ENCODE measurements at regions not wholly inside any gene's neighbourhood (a gene's known extent, or its start where the extent isn't known, plus 50 kb on each side); places are given as distances from the start of the nearest gene placed in this dataset.

DNA sequence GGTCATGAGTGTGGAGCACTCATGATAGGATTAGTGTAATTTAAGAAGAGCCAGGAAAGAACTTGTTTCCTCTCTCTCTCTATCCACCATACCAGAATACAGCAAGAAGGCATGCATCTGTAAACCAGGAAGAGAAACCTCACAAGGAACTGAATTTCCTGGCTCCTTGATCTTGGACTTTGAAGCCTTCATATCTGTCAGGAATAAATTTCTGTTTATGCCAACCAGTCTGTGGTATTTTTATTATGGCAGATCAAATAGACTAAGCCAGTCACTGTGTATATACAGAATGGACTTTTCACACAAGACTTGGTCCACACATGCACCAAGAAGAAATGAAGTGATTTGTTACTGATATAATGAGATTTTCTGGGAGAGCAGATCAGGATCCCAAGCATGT is 930.1 kb upstream of the TMEFF2 start:
- no peak overlapping the region for H3K18ac ChIP-seq (ENCODE audit: extremely low read depth, low read length)
- no peaks in the 10 kb centered on the region for H3K9me3 ChIP-seq (ENCODE audit: insufficient read depth in 2 of 2, low read depth in 1 of 2, low read length in 1 of 2)
- H2BK20ac ChIP-seq (ENCODE audit: low read length), result no peak overlapping the region
- H3K4me3 ChIP-seq (ENCODE audit: extremely low read depth in 1 of 4, insufficient read depth in 2 of 4, low read depth in 3 of 4, low read length in 4 of 4), result no peak overlapping the region
- no peak overlapping the region for H4K8ac ChIP-seq (ENCODE audit: extremely low read depth, insufficient read depth, low read length)
- H2BK120ac ChIP-seq (replicated peaks; ENCODE audit: low read depth, low read length), result no peak overlapping the region
- no peaks in the 10 kb centered on the region for H3K36me3 ChIP-seq (ENCODE audit: control insufficient read depth in 2 of 4, insufficient read depth in 4 of 4, low read length in 3 of 4)
- no peak overlapping the region for H4K91ac ChIP-seq (replicated peaks; ENCODE audit: insufficient read length, low read length)
- POLR2A ChIA-PET (ENCODE audit: partially characterized antibody), result no interaction called here
- H2AFZ ChIP-seq (ENCODE audit: low read length), result no peak overlapping the region
- H3K56ac ChIP-seq (replicated peaks; ENCODE audit: insufficient read length, low read depth, low read length), result no peak overlapping the region
- H4K5ac ChIP-seq (ENCODE audit: insufficient read length, low read depth, low read length), result no peak overlapping the region
- no peak overlapping the region for H2BK12ac ChIP-seq (ENCODE audit: low read depth, low read length)
- no peaks in the 10 kb centered on the region for H3K4me1 ChIP-seq (replicated peaks in 1 of 4; ENCODE audit: control insufficient read depth in 3 of 4, insufficient read depth in 4 of 4, low read length in 3 of 4)
- FAIRE-seq (no peak), DNase-seq (ENCODE audit: low read depth in 1 of 2, low spot score in 2 of 2) (no peak)
- H3K27me3 ChIP-seq (replicated peaks in 1 of 4; ENCODE audit: control insufficient read depth in 3 of 4, extremely low read depth in 1 of 4, insufficient read depth in 3 of 4, low read length in 3 of 4), result no peaks in the 10 kb centered on the region
- H2BK15ac ChIP-seq (ENCODE audit: low read length), result no peak overlapping the region
- no peak overlapping the region for H3K14ac ChIP-seq (ENCODE audit: insufficient read length)
- H2AK5ac ChIP-seq (ENCODE audit: low read depth, low read length), result no peak overlapping the region
- no peak overlapping the region for H3K4me2 ChIP-seq (ENCODE audit: insufficient read depth in 1 of 2, low read depth in 2 of 2, low read length in 2 of 2)
- H4K20me1 ChIP-seq (replicated peaks in 1 of 2; ENCODE audit: control insufficient read depth in 1 of 2, insufficient read depth in 2 of 2, low read length in 2 of 2), result no peaks in the 10 kb centered on the region
- no peak overlapping the region for H3K9ac ChIP-seq (replicated peaks in 1 of 4; ENCODE audit: extremely low read depth in 1 of 4, low read depth in 3 of 4, low read length in 3 of 4)
- H3K23ac ChIP-seq (ENCODE audit: insufficient read length), result no peak overlapping the region
- no peak overlapping the region for H3K4ac ChIP-seq (replicated peaks; ENCODE audit: insufficient read length, low read depth, low read length)
- CTCF ChIA-PET (ENCODE audit: partially characterized antibody), result interaction anchor here (0.5 kb wide), 1 partner anchor 746 kb away, joined by 3 read pairs; no protein-coding TSS in a partner anchor
- H3K23me2 ChIP-seq (ENCODE audit: low read depth, low read length), result no peaks in the 10 kb centered on the region
- no peak overlapping the region for H3K27ac ChIP-seq (ENCODE audit: low read depth, low read length)
- H3K79me2 ChIP-seq (ENCODE audit: control insufficient read depth in 1 of 2, insufficient read depth in 2 of 2, low read length in 2 of 2), result no peaks in the 10 kb centered on the region
- H2BK5ac ChIP-seq (ENCODE audit: low read depth, low read length), result no peak overlapping the region
- no peaks in the 10 kb centered on the region for H3K79me1 ChIP-seq (ENCODE audit: low read depth, low read length)
- no peak for TF ChIP-seq CTBP2 (IDR thresholded peaks at IDR 0.05; ENCODE audit: borderline replicate concordance, insufficient read depth, insufficient read length, low read length)
- TF ChIP-seq, protein P1, sequence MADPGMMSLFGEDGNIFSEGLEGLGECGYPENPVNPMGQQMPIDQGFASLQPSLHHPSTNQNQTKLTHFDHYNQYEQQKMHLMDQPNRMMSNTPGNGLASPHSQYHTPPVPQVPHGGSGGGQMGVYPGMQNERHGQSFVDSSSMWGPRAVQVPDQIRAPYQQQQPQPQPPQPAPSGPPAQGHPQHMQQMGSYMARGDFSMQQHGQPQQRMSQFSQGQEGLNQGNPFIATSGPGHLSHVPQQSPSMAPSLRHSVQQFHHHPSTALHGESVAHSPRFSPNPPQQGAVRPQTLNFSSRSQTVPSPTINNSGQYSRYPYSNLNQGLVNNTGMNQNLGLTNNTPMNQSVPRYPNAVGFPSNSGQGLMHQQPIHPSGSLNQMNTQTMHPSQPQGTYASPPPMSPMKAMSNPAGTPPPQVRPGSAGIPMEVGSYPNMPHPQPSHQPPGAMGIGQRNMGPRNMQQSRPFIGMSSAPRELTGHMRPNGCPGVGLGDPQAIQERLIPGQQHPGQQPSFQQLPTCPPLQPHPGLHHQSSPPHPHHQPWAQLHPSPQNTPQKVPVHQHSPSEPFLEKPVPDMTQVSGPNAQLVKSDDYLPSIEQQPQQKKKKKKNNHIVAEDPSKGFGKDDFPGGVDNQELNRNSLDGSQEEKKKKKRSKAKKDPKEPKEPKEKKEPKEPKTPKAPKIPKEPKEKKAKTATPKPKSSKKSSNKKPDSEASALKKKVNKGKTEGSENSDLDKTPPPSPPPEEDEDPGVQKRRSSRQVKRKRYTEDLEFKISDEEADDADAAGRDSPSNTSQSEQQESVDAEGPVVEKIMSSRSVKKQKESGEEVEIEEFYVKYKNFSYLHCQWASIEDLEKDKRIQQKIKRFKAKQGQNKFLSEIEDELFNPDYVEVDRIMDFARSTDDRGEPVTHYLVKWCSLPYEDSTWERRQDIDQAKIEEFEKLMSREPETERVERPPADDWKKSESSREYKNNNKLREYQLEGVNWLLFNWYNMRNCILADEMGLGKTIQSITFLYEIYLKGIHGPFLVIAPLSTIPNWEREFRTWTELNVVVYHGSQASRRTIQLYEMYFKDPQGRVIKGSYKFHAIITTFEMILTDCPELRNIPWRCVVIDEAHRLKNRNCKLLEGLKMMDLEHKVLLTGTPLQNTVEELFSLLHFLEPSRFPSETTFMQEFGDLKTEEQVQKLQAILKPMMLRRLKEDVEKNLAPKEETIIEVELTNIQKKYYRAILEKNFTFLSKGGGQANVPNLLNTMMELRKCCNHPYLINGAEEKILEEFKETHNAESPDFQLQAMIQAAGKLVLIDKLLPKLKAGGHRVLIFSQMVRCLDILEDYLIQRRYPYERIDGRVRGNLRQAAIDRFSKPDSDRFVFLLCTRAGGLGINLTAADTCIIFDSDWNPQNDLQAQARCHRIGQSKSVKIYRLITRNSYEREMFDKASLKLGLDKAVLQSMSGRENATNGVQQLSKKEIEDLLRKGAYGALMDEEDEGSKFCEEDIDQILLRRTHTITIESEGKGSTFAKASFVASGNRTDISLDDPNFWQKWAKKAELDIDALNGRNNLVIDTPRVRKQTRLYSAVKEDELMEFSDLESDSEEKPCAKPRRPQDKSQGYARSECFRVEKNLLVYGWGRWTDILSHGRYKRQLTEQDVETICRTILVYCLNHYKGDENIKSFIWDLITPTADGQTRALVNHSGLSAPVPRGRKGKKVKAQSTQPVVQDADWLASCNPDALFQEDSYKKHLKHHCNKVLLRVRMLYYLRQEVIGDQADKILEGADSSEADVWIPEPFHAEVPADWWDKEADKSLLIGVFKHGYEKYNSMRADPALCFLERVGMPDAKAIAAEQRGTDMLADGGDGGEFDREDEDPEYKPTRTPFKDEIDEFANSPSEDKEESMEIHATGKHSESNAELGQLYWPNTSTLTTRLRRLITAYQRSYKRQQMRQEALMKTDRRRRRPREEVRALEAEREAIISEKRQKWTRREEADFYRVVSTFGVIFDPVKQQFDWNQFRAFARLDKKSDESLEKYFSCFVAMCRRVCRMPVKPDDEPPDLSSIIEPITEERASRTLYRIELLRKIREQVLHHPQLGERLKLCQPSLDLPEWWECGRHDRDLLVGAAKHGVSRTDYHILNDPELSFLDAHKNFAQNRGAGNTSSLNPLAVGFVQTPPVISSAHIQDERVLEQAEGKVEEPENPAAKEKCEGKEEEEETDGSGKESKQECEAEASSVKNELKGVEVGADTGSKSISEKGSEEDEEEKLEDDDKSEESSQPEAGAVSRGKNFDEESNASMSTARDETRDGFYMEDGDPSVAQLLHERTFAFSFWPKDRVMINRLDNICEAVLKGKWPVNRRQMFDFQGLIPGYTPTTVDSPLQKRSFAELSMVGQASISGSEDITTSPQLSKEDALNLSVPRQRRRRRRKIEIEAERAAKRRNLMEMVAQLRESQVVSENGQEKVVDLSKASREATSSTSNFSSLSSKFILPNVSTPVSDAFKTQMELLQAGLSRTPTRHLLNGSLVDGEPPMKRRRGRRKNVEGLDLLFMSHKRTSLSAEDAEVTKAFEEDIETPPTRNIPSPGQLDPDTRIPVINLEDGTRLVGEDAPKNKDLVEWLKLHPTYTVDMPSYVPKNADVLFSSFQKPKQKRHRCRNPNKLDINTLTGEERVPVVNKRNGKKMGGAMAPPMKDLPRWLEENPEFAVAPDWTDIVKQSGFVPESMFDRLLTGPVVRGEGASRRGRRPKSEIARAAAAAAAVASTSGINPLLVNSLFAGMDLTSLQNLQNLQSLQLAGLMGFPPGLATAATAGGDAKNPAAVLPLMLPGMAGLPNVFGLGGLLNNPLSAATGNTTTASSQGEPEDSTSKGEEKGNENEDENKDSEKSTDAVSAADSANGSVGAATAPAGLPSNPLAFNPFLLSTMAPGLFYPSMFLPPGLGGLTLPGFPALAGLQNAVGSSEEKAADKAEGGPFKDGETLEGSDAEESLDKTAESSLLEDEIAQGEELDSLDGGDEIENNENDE (IDR thresholded peaks at IDR 0.05; ENCODE audit: insufficient replicate concordance, low read length), result no peak
